KOPT-K1 (cell line): ENCODE measurements at regions not wholly inside any gene's neighbourhood (a gene's known extent, or its start where the extent isn't known, plus 50 kb on each side); places are given as distances from the start of the nearest gene placed in this dataset.
A peak's percentile ranks its signal among the peaks of the same experiment; 100 is the strongest.
"Not testable (repeated sequence)": the region's sequence is repeated elsewhere in the genome, so short reads cannot be mapped to it uniquely, and the experiment has no call there.

Experiments used
- H3K27ac ChIP-seq: fragments of 200-600 bp; sonication (generic); 2 replicates; pipeline ENCODE4 v1.5.1; 2016; ENCODE audit warnings: antibody characterized with exemption, mild to moderate bottlenecking, low read depth, low read length; ENCODE audit not compliant: poor library complexity, severe bottlenecking
- H3K36me3 ChIP-seq: fragments of 200-600 bp; sonication (generic); 2 replicates; pipeline ENCODE4 v1.5.1; 2017; ENCODE audit warnings: antibody characterized with exemption, mild to moderate bottlenecking, low read length, moderate library complexity; ENCODE audit not compliant: insufficient read depth
- H3K9me3 ChIP-seq: fragments of 200-600 bp; sonication (generic); 2 replicates; pipeline ENCODE4 v1.5.1; 2017; ENCODE audit warnings: antibody characterized with exemption, low read length, mild to moderate bottlenecking; ENCODE audit not compliant: insufficient read depth, poor library complexity, severe bottlenecking

DNA sequence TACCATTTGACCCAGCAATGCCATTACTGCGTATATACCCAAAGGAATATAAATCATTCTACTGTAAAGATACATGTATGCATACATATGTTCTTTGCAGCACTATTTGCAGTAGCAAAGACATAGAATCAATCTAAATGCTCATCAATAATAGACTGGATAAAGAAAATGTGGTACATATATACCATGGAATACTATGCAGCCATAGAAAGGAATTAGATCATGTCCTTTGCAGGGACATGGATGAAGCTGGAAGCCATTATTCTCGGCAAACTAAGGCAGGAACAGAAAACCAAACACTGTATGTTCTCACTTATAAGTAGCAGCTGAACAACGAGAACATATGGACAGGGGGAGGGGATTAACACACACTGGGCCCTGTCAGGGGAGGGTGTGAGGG lies 54.8 kb upstream of the ZNF30 start:
- not testable (repeated sequence) for H3K36me3 ChIP-seq, H3K27ac ChIP-seq, H3K9me3 ChIP-seq

DNA sequence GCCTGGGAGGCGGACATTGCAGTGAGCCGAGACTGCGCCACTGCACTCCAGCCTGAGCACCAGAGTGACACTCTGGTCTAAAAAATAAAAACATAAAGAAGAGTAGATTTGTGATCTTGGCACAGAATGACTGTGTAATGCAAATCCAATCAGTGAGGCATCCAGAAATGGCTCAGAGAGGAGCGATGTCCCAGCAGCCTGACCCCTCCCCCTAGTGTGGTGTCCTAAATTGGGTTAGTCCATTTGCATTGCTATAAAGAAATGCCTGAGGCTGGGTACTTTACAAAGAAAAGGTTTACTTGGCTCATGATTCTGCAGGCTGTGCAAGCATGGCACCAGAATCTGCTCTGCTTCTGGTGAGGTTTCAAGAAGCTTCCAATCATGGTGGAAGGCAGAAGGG lies 59.1 kb upstream of the ZNF30 start:
- no peak overlapping the region for H3K27ac ChIP-seq
- peaks cover 10% of the 10 kb centered on the region for H3K9me3 ChIP-seq
- H3K36me3 ChIP-seq = no peaks in the 10 kb centered on the region

DNA sequence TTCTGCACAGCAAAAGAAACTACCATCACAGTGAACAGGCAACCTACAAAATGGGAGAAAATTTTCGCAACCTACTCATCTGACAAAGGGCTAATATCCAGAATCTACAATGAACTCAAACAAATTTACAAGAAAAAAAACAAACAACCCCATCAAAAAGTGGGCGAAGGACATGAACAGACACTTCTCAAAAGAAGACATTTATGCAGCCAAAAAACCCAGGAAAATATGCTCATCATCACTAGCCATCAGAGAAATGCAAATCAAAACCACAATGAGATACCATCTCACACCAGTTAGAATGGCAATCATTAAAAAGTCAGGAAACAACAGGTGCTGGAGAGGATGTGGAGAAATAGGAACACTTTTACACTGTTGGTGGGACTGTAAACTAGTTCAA lies 61.5 kb upstream of the ZNF30 start:
- H3K27ac ChIP-seq, H3K36me3 ChIP-seq: not testable (repeated sequence)
- peaks cover 12% of the 10 kb centered on the region for H3K9me3 ChIP-seq

DNA sequence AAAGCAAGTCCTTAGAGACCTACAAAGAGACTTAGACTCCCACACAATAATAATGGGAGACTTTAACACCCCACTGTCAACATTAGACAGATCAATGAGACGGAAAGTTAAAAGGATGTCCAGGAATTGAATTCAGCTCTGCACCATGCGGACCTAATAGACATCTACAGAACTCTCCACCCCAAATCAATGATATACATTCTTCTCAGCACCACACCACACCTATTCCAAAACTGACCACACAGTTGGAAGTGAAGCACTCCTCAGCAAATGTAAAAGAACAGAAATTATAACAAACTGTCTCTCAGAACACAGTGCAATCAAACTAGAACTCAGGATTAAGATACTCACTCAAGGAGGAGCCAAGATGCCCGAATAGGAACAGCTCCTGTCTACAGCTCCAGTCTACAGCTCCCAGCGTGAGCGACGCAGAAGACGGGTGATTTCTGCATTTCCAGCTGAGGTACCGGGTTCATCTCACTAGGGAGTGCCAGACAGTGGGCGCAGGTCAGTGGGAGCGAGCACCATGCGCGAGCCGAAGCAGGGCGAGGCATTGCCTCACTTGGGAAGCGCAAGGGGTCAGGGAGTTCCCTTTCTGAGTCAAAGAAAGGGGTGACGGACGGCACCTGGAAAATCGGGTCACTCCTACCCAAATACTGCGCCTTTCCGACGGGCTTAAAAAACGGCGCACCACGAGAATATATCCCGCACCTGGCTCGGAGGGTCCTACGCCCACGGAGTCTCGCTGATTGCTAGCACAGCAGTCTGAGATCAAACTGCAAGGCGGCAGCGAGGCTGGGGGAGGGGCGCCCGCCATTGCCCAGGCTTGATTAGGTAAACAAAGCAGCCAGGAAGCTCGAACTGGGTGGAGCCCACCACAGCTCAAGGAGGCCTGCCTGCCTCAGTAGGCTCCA lies 66.6 kb upstream of the ZNF30 start:
- H3K36me3 ChIP-seq, H3K9me3 ChIP-seq: not testable (repeated sequence)
- peak overlapping the region; percentile 45 for H3K27ac ChIP-seq

DNA sequence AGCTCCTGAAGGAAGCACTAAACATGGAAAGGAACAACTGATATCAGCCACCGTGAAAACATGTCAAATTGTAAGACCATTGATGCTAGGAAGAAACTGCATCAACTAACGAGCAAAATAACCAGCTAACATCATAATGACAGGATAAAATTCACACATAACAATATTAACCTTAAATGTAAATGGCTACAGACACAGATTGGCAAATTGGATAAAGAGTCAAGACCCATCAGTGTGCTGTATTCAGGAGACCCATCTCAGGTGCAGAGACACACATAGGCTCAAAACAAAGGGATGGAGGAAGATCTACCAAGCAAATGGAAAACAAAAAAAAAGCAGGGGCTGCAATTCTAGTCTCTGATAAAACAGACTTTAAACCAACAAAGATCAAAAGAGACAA lies 67.4 kb upstream of the ZNF30 start:
- H3K36me3 ChIP-seq, H3K9me3 ChIP-seq, H3K27ac ChIP-seq: not testable (repeated sequence)

DNA sequence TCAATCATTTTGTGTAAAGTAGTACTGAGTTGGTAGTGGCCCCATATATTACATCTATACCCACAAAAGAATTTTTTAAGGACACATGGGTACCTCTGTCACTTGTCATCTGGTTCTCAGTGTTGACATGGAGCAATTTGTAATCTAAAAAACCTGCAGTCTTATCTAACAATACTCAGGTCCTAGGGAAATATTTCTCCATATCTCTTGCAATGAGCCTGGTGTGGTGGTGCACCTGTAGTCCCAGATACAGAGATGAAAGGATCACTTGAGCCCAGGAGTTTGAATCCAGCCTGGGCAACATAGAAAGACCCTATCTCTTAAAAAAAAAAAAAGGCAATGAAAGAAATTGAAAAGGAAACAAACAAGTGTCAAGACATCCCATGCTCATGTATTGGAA lies 70.7 kb upstream of the ZNF30 start:
- no peak overlapping the region for H3K27ac ChIP-seq
- H3K36me3 ChIP-seq = no peaks in the 10 kb centered on the region
- H3K9me3 ChIP-seq = no peaks in the 10 kb centered on the region

DNA sequence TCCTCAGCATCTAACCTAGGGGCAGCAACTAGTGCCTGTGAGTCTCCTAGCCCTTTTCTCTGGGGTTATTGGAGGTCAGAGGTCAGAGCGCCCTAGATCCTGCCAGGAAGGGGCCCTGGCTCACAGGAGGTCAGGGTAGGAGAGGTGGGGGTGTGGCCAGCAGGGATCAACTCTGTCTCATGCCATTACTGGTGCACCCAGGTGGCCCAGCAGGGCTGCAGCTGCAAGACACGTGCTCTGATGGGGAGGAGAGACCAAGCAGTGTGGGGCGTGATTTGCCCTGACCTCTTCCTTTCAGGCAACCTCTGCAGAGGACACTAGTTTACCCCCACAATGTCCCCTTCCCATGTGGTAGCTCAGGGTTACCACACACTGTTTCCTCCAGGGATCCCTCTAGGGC lies 73.3 kb upstream of the ZNF30 start:
- Histone ChIP-seq H3K27ac (no peak overlapping the region), H3K9me3 (no peaks in the 10 kb centered on the region), H3K36me3 (no peaks in the 10 kb centered on the region)

DNA sequence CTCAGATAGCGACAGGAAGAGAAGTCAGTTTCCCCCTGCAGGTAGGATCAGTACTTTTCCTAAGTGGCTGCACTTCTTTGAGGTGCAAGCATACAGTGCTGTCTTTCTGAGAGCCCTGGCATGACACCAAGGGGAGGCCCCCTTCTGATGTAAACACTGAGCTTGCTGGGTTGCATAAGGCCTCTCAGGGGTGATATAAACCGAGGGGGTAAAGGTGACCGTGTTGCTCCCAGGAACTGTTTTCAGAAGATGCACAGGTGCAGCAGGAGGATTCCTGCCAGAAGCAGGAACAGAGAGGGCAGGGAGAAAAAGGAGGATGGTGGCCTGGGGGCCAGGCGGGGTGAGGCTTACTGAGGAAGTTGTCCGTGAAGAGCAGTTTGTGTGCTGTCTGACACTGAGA lies 74.0 kb upstream of the ZNF30 start:
- Histone ChIP-seq H3K9me3 (no peaks in the 10 kb centered on the region), H3K27ac (no peak overlapping the region), H3K36me3 (no peaks in the 10 kb centered on the region)

DNA sequence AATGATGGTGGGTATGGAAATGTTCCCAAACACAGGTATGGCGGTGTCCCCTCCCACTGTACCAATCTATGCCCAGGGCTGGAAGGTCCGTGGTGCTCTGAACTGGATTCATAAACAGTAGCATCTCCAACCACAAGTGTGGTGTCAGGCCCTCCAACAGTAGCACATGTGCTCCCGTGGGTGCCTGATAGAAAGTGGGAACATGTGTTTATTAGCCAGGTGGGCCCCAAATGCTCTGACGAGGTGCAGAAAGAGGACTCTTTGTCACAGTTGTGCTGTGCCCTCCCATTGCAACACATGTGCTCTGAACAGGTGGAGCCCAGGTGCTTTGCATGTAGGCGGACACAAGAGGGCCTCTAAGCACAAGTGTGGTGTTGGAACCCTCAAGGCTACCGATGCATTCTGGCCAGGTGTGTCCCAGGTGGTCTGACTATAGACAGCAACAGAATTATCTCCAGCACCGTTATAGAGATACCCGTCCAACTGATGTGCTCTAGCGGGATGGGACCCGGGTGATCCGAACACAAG lies 75.4 kb upstream of the ZNF30 start:
- no peaks in the 10 kb centered on the region for H3K36me3 ChIP-seq
- H3K9me3 ChIP-seq = peaks cover 5% of the 10 kb centered on the region
- H3K27ac ChIP-seq = no peak overlapping the region

DNA sequence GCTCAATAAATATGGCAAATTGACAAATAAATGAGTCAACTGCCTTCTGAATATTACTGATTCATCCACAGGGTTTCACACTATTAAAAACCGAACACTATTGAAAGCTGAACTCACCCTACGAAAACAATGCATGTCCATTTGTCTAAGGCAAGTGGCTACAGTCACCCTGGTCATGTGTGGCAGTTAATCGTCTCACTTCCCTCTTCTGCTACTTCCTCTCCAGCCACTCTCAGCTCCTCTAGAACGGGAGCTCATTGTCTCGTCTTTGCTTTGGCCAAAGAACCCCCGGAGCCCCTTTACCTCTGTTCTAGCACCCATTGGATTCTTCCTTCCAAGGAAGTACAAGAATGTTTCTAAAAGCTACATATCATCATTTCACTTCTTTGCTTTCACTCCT lies 74.4 kb upstream of the ZNF599 start:
- Histone ChIP-seq H3K27ac (no peak overlapping the region), H3K36me3 (no peaks in the 10 kb centered on the region), H3K9me3 (peaks cover 5% of the 10 kb centered on the region)

DNA sequence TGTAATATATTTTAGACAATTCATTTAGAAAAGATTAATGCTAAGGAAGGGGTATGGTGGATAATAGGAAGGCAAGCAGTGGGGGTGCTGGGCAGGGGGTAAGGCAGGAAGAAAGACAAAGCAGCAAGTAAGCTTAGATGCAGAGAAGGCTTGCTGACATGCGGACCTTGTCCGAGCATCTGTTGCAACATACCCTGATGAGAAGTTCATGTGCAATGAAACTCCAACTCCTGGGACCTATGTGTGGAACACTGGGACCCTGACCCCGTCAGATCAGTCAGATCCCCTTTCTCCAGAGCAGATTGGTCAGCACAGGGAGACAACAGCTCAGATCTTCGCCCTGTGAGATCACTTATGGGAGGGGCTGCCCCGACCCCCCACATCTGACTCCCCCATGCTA lies 71.3 kb upstream of the ZNF599 start:
- Histone ChIP-seq H3K27ac (no peak overlapping the region), H3K9me3 (peaks cover 5% of the 10 kb centered on the region)

DNA sequence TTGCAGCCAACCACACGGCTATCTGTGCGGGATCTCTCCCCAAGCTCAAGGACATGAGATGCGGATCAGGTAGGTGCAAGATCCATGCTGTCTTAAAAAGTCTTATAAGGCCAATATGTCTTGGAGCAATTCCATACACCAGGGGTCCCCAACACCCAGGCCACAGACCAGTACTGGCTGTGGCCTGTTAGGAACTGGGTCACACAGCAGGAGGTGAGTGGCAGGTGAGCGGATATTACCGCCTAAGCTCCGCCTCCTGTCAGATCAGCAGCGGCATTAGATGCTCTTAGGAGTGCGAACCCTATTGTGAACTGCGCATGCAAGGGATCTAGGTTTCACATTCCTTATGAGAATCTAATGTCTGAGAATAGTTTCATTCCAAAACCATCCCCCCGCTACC lies 68.8 kb upstream of the ZNF599 start:
- no peak overlapping the region for H3K27ac ChIP-seq
- H3K36me3 ChIP-seq = no peaks in the 10 kb centered on the region
- H3K9me3 ChIP-seq = no peaks in the 10 kb centered on the region

More for the DNA sequence above, 71.3 kb upstream of the ZNF599 start:
- H3K36me3 ChIP-seq = no peaks in the 10 kb centered on the region

DNA sequence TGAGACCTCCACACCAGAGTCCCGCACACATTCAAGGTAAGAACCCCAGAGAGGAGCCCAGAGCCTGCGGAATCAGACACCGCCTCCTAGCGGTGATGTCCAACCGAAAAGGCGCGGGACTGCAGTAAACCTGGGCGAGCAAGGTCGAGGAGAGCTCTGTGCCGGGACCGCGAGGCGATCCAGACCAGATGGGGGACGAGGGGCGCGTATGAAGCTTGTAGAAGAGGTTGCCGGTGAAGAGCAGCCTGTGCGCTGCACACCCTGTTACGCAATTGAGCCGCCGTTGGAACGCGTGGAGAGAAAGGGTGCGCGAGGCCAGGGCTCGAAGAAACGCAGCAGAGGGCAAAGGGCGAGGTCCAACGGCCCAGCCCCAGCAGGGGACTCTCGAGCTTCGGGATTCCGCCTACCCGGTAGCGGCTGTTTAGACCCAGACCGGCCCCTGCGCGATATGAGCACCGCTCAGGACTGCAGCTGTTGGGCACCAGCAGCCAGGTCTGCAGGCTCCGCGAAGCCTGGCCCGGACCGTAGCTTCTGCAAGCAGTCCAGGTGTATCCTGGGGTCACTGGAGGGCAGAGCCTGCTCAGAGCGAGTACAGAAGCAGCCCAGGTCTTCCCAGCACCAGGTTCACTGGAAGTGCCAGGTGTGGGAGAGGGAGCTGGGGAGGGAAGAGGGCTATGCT lies 65.9 kb upstream of the ZNF599 start:
- H3K27ac ChIP-seq = no peak overlapping the region
- no peaks in the 10 kb centered on the region for H3K9me3 ChIP-seq
- H3K36me3 ChIP-seq = no peaks in the 10 kb centered on the region

DNA sequence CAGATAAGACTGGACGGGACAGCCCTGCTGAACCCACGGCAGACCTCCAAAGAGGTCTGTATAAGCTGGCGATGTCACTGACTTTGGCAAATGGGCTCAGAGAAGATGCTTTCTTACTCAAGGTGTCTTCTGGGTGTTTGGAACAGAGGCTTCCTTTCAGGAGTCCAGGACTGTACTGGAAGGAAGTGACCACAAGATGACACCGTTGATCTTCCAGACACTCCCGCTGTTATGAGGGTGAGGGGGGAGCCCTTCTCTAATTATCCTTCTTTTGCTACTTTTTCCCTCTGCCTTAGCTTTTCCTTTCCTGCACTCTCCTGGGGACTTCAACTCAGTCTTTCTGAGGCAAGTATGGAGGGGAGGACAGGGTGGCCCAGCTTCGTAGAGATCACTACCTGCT lies 65.2 kb upstream of the ZNF599 start:
- Histone ChIP-seq H3K36me3 (no peaks in the 10 kb centered on the region), H3K27ac (no peak overlapping the region), H3K9me3 (no peaks in the 10 kb centered on the region)

DNA sequence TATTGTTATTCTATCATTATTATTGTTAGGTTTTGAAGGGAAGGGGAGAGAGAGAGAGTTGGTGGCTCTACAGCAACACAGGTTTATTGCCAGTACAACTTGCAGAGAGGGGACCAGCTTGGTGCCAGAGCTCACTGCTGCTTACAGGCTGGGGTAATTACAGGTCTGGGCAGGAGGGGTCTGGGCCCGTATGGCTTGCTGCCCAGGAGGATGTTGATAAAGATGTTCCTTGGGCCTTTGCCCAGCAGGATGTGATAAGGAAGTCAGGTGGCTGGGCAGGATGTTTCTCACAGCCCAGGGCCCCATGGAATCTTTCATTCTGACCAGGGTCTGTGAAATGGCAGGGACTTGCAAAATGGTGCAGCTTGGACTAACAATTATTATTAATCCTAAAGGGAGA lies 64.2 kb upstream of the ZNF599 start:
- Histone ChIP-seq H3K9me3 (no peaks in the 10 kb centered on the region), H3K27ac (no peak overlapping the region), H3K36me3 (no peaks in the 10 kb centered on the region)
